ENCODE measurements at regions not wholly inside any gene's neighbourhood (a gene's known extent, or its start where the extent isn't known, plus 50 kb on each side); places are given as distances from the start of the nearest gene placed in this dataset.

GRCh38 chr13:104565888-104566287, 1499.7 kb upstream of the SLC10A2 start:
- WGBS, 2 donors (ENCODE audit: low coverage in 1 of 2) = 81 to 95% methylated on average over 2 to 4 of the region's 4 CpGs
- Histone ChIP-seq H3K4me3 (no peak overlapping the region), H3K27me3 (no peaks in the 10 kb centered on the region), H3K36me3 (no peaks in the 10 kb centered on the region), H3K9me3 (no peaks in the 10 kb centered on the region), H3K4me1 (peaks cover 0 to under 1% (median 0%) of the 10 kb centered on the region in 3 donors), H3K27ac (no peak overlapping the region)
- no peak for TF ChIP-seq CTCF (IDR thresholded peaks at IDR 0.05)
- TF ChIP-seq POLR2A (IDR thresholded peaks at IDR 0.05) = no peak
- TF ChIP-seq EP300 (IDR thresholded peaks at IDR 0.05) = no peak
- TF ChIP-seq POLR2AphosphoS5 (IDR thresholded peaks at IDR 0.05) = no peak
- ATAC-seq = no peak

- 80 to 100% methylated on average over 1 of the region's 1 CpG for WGBS, 2 donors (ENCODE audit: low coverage in 1 of 2)
- Histone ChIP-seq H3K9me3 (no peaks in the 10 kb centered on the region), H3K27ac (no peak overlapping the region), H3K36me3 (no peaks in the 10 kb centered on the region), H3K4me1 (no peaks in the 10 kb centered on the region), H3K27me3 (no peaks in the 10 kb centered on the region), H3K4me3 (no peak overlapping the region)
- no peak for TF ChIP-seq POLR2A (IDR thresholded peaks at IDR 0.05)
- TF ChIP-seq POLR2AphosphoS5 (IDR thresholded peaks at IDR 0.05) = no peak
- no peak for TF ChIP-seq EP300 (IDR thresholded peaks at IDR 0.05)
- no peak for TF ChIP-seq CTCF (IDR thresholded peaks at IDR 0.05)
- ATAC-seq = no peak
Measured at GRCh38 chr13:104553896-104554295, 1487.7 kb upstream of the SLC10A2 start.

- Histone ChIP-seq H3K27ac (no peak overlapping the region), H3K27me3 (no peaks in the 10 kb centered on the region), H3K4me3 (no peak overlapping the region), H3K36me3 (no peaks in the 10 kb centered on the region), H3K4me1 (no peaks in the 10 kb centered on the region), H3K9me3 (no peaks in the 10 kb centered on the region)
- no peak for ATAC-seq
- TF ChIP-seq POLR2AphosphoS5 (IDR thresholded peaks at IDR 0.05) = no peak
- no peak for TF ChIP-seq EP300 (IDR thresholded peaks at IDR 0.05)
- TF ChIP-seq POLR2A (IDR thresholded peaks at IDR 0.05) = no peak
- no peak for TF ChIP-seq CTCF (IDR thresholded peaks at IDR 0.05)
- WGBS, 2 donors (ENCODE audit: low coverage in 1 of 2) = 62 to 70% methylated on average over 3 of the region's 3 CpGs
Measured at GRCh38 chr13:104553186-104553585, 1487.0 kb upstream of the SLC10A2 start.

GRCh38 chr13:104534847-104535246, 1468.6 kb upstream of the SLC10A2 start:
- H3K27ac ChIP-seq = no peak overlapping the region
- TF ChIP-seq POLR2A (IDR thresholded peaks at IDR 0.05) (no peak), POLR2AphosphoS5 (IDR thresholded peaks at IDR 0.05) (no peak), EP300 (IDR thresholded peaks at IDR 0.05) (no peak), CTCF (IDR thresholded peaks at IDR 0.05) (no peak)
- WGBS, 2 donors (ENCODE audit: low coverage in 1 of 2) = 93 to 97% methylated on average over 2 to 8 of the region's 10 CpGs
- no peaks in the 10 kb centered on the region for H3K27me3 ChIP-seq
- no peaks in the 10 kb centered on the region for H3K4me1 ChIP-seq
- H3K9me3 ChIP-seq = no peaks in the 10 kb centered on the region
- H3K4me3 ChIP-seq = no peak overlapping the region
- no peak for ATAC-seq
- no peaks in the 10 kb centered on the region for H3K36me3 ChIP-seq

DNA sequence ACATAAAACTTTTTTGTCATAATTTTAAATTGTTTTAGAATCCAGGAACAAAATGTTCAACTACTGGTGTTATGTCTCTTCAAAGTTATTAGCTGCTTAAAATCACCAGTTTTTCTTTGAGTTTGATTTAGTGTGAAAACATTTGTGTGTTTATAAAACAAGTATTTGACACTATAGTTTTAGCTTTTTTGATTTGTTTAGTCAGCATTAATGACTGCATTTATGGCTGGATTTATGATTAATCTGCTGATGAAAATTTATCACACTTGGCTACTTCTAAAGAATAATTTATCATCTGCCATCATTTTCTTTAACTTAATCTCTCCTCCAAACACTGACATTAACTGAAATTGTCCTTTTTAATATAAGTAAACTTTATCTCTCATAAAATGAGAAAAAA, 1465.9 kb upstream of the SLC10A2 start:
- no peaks in the 10 kb centered on the region for H3K4me1 ChIP-seq
- no peaks in the 10 kb centered on the region for H3K9me3 ChIP-seq
- ATAC-seq = no peak
- no peak for TF ChIP-seq CTCF (IDR thresholded peaks at IDR 0.05)
- TF ChIP-seq EP300 (IDR thresholded peaks at IDR 0.05) = no peak
- no peak for TF ChIP-seq POLR2A (IDR thresholded peaks at IDR 0.05)
- TF ChIP-seq POLR2AphosphoS5 (IDR thresholded peaks at IDR 0.05) = no peak
- no peaks in the 10 kb centered on the region for H3K36me3 ChIP-seq
- H3K4me3 ChIP-seq = no peak overlapping the region
- no peak overlapping the region for H3K27ac ChIP-seq
- H3K27me3 ChIP-seq = no peaks in the 10 kb centered on the region

Data from gastroesophageal sphincter (tissue), 4 donors.